NCI-H2171 treated with DMSO at 0.1 percent for 48 hours (cell line): ENCODE measurements at regions not wholly inside any gene's neighbourhood (a gene's known extent, or its start where the extent isn't known, plus 50 kb on each side); places are given as distances from the start of the nearest gene placed in this dataset.
"Not testable (repeated sequence)": the region's sequence is repeated elsewhere in the genome, so short reads cannot be mapped to it uniquely, and the experiment has no call there.

Source experiments
- DNase-seq: peaks from one replicate; lab custom pipeline; 2025; lab: John Stamatoyannopoulos, UW

DNA sequence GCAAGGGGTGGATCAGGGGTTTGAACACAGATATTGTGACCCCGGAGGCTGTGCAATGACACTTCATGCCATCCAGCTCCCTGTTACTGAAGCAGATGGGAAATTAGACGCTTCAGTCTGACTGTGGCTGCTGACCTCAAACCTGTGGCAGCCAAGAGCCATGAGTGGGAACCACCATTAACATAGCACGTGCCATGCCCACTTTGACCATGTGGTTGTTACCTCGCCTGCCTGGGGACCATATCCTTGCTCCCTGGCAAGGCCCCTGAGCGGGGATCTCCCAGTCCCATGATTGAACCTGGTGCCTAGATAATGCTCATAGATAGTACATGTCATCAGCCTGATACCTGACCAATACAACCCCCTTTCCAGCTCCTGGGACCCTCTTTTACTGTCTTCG lies 68.9 kb downstream of the CYP26B1 start:
- DNase-seq = no peak

DNA sequence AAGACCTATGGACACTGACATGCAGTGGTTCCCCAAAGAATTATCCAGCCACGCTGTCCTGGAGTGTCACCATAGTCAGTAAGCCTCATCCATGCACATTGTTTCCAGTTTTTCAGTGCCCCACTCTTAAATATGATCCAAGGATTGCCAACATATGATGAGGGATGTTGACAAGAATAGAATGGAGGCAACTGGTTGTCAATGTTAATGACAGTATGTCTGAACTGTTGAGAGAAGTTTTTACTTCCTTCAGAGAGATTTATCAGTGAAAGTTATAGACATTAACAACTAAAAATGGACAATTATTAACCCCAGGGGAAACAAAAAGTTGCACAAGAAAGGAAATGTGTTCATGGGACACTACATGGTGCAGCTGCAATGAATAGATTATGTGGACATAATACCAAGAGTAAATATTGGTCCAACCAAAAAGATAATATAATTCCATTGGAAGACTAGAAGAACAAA lies 69.9 kb downstream of the CYP26B1 start:
- DNase-seq = no peak

DNA sequence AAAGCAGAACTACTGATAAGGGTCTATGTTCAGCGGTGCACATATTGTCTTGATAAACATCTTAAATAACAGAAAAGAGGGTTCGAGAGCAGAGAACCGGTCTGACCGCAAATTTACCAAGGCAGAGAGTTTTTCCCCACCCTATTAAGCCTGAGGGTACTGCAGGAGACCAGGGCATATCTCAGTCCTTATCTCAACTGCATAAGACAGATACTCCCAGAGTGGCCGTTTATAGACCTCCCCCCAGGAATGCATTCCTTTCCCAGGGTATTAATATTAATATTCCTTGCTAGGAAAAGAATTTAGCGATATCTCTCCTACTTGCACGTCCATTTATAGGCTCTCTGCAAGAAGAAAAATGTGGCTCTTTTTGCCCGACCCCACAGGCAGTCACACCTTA lies 74.3 kb downstream of the CYP26B1 start:
- DNase-seq = not testable (repeated sequence)

DNA sequence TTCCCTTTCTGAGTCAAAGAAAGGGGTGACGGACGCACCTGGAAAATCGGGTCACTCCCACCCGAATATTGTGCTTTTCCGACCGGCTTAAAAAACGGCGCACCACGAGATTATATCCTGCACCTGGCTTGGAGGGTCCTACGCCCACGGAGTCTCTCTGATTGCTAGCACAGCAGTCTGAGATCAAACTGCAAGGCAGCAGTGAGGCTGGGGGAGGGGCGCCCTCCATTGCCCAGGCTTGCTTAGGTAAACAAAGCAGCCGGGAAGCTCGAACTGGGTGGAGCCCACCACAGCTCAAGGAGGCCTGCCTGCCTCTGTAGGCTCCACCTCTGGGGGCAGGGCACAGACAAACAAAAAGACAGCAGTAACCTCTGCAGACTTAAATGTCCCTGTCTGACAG lies 83.5 kb downstream of the CYP26B1 start:
- DNase-seq = not testable (repeated sequence)

DNA sequence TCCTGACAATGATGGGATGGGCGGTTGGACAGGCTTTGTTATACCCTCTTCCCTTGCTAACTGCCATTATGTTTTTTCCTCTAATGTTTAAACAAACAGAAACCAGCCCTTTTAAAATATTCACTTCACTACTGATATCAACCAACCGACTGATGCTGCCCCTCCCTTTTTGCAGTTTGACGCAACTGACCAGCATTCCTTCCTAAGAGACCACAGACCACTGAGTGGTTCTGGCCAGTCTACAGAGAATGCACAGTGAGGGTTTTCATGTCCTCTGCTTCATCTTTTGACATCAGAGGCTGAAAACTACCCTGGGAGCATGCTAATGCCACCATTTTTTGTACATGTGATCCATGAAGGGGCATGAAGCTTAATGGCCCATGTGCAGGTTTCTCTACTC lies 85.3 kb downstream of the CYP26B1 start:
- DNase-seq = no peak

DNA sequence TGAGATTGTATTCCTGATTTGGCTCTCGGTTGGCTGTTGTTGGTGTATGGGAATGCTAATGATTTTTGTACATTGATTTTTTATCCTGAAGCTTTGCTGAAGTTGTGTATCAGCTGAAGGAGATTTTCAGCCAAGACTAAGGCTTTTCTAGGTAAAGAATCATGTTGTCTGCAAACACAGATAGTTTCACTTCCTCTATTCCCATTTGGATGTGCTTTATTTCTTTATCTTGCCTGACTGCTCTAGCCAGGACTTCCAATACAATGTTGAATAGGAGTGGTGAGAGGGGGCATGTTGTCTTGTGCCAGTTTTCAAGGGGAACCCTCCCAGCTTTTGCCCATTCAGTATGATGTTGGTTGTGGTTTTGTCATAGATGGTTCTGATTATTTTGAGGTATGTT lies 90.4 kb downstream of the CYP26B1 start:
- DNase-seq = no peak

DNA sequence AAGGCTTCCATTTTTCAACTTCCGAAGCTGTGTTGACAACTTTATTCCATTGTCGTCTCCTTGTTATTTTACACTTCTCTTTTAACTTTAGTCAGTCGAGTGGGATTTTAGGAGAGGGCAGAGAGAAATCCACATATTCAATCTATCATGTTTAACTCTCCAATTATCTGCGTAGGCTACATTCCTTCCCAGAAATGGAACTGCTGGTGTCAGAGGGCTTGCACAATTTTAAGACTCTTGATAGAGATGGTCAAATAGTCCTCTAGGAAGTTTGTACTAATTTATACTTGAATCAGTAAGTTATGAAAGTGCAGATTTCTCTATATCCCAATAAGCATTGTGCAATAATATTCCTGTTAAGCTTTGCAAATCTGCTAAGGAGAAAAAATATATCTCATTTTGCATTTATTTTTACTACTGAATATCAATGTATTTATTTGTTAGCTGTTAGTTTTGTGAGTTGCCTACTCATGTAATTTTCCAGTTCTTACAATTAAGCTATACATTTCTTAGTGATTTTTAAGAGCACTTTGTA lies 95.6 kb downstream of the CYP26B1 start:
- DNase-seq = no peak

DNA sequence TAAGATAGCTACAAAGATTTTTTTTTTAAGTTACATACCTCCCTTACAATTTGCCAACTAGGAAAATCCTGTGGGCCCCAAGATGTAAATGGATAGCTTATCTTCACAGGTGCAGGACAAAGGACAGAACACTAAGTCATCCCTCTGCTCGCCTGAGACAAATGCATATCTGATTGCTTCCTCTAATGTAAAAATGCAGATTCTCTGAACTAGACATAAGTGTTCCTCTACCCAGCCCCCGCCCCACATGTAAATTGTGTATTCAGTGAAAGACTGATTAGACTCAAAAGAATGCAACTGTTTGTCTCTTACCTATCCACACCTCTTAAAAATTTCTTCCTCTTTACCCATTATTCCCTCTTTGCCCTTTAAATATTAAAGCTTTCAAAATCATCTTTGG lies 96.5 kb downstream of the CYP26B1 start:
- no peak for DNase-seq

DNA sequence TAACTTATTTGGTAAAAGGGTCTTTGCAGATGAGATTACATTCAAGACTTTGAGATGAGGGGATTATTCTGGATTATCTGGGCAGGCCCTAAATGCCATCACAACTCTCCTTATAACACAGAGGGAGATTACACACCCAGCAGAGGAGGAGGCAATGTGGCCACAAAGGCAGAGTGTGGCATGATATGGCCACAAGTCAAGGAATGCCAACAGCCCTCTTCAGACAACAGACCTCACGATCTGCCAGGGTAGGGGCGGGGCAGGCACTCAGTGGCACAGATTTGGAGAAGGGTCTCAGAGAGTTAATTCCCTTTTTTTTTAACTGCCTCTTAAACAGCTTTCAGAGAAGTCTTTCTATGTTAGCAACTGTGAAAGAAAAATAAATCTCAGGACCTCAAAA lies 96.9 kb downstream of the CYP26B1 start:
- DNase-seq = no peak

DNA sequence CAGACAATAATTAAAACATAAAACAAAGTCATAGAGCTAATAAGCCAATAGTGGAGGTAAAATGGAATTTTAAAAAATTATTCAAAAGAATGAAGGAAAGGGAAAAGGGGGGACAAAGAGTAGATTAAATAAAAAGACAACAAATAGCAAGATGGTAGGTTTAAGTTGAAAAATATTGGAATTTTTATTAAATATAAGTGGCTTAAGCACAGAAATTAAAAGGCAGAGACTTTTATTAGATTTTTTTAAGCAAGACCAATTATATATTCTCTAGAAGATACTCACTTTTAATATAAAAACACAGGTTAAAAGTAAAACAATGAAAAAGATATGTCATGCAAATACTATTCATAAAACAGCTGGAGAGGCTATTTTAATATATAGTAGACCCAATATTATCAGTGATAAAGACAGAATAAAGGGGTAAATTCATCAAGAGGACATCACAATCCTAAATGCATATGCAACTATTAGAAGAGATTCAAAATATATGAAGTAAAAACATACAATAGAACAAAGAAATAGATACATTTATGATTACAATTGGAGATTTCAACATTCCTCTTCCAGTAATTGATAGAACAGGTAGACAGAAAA lies 98.7 kb downstream of the CYP26B1 start:
- no peak for DNase-seq

DNA sequence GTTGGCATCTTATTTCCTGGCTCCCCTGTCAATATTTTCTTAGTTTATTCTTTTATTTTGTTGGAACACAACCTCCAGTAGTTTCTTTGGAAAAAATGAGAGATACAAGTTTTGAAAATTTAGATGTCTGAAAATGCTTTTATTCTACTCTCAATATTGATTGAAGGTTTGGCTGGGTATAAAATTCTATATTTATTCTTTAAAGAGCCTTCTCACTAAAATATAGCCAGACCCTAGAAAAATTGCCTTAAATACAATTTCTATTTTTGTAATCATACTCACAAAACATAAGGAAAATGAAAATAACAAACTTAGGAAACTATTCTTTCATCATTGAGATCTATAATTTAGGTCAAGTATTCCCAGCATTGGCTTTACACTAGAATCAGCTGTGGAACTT lies 103.7 kb downstream of the CYP26B1 start:
- no peak for DNase-seq

DNA sequence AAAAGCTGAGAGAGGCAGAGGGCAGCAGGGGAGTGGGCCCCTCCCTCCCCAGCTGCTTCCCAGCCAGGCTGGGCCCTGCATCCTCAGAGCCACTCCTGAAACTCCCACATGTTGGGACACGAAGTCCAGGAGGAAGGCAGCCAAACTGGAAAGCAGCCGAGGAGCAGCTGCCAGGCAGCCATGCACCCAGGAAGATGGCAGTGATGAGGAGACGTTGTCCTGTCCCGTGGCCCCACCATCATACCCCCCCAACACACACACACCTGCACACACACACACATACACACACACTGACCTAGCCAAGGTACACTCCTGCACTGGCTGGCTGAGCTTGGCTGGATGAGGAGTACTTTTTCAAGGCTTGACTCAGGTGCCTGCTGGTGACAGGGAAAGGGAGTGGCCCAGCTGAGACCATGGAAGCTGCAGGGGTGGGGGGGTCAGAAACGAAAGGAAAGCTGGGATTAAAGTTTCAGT lies 106.0 kb downstream of the CYP26B1 start:
- DNase-seq = peak; percentile 78

DNA sequence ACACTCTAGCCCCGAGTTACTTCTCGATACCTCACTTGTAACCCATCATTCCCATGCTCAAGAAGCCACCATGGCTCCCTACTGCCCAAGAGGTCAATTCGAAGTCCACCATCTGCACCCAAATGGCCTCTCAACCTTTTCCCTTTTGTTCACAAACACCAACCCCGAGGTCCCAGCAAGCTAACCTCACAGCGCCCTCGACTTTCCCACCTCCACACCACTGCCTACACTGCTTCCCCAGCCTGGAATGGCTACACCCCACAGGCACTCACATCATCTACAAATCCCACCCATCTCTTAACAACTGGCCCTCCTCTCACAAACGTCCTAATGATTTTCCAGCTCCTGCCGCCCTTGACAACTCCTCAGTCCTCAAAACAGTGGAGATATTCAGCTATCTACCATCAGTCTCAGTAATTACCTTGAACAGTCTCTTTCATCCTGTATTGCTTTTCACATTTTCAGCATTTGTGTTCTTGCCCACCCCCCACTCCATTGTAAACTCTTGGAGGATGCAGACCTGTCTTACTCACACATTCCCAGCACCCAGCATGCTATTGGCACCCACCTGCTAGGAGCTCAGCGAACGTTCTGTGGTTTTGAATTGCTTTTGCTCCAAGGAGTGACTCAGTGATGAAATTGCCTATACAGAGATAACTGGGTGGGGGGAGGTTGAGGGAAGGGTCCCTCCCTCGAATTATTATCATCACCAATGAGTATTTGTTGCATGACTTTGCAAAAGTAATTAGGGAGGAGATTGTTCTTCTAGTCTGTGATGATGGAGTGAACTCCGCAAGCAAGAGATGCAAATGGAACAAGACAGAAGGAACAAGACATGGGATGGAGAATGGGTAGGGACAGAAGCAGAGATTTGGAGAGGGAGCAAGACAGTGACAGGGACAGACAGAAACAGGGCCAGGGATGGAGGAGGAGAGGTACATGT lies 106.8 kb downstream of the CYP26B1 start:
- DNase-seq = no peak

DNA sequence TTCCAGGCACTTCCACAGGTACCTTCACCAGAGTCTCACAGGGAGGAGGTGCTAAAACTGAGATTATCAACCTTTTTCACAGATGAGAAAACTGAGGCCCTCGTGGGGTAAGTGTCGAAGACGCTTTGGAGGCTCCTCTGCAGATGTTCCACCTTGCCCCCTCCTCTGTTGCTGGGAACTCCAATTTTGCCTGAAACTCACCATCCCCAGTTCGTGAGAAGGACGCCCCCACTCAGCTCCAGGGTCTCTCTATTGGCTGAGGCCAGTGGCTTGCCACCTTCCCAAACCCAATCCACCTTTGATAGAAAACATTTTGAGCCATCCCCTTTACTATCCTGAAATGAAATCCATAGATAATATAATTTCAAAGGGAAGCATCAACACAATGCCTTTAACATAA lies 109.1 kb downstream of the CYP26B1 start:
- DNase-seq = no peak

DNA sequence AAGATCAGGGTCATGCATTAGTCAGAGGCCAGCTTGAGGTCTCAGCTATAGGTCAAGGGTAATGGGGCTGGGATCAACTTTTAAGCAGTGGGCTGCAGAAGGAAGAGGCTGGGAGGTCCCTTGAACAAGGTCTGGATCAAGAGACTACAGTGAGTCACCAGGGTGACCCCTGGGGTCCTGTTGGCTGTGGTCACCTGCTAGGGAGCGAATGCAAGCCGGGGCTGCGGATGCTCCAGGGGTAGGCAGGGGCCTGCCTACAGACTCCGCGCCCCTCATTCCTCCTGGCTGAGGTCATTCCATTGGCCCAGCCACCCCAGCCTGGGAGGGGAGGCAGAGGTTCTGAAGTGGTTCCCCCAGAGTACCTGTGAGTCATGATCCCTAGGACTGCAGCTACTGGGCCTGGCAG lies 110.4 kb downstream of the CYP26B1 start:
- DNase-seq = no peak

DNA sequence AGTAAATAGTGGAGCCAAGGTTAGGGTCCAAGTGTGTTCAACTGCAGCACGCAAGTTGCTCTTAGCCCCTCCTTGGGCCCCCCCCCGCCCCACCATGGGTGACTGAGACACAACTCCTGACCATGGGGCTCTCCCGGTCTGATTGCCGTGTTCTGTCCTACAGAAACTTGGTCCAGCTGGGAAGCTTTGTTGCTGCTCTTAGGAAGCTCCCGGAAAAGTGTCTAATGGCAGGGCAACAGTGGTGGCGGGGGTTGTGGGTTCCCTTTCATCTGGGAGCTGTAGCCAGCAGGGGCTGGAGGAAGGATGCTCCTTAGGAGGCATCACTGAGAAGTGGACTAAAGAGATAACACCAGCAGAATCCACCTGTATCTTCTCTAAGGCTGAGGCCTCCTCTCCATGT lies 111.1 kb downstream of the CYP26B1 start:
- no peak for DNase-seq

DNA sequence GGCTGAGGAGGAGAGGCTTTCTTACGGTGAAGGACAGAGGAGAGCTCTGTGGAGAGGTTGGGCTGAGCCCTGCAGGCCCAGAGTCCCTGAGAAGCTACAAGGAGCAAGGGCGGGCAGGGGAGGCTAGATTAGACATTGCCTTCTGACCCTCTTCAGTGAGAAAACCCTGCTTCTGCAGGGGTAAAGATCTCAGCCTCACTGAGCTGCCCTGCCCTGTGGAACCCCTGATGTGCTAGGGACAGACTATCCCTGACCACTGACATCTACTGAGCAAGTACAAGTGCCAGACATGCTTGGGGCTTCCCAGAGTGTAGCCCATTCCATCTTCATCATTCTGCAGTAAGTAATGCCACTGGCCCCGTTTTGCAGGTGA lies 111.5 kb downstream of the CYP26B1 start:
- no peak for DNase-seq

DNA sequence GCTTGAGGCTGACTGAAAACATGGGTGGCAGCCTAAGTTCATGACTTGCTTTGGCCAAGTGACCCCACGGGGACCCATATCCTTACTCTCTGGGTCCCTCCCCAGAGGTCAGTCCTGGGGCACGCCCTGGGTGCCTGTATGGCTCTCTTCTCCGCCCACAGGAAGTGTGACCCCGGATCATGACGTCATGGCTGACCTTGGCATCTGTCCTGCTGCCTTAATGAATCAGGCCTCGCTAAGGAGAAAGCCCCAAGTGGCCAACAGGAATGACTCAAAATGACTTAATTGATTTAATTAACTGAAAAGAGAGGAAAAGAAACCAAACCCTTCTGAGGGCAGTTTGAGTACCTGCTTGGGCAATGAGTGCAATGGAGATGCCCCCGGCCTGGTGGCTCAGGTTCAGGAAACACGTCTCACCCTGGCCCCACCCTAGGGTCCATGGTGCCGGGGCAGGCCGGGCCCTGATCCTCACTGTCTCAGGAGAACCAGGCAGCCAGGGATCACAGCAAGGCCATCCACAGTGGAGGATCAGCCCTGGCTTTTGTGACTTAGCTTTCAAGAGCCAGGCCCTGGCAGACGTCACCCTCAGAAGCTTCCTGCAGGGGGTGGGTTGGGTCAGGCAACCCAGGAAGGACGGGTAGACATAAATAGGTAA lies 112.0 kb downstream of the CYP26B1 start:
- no peak for DNase-seq

DNA sequence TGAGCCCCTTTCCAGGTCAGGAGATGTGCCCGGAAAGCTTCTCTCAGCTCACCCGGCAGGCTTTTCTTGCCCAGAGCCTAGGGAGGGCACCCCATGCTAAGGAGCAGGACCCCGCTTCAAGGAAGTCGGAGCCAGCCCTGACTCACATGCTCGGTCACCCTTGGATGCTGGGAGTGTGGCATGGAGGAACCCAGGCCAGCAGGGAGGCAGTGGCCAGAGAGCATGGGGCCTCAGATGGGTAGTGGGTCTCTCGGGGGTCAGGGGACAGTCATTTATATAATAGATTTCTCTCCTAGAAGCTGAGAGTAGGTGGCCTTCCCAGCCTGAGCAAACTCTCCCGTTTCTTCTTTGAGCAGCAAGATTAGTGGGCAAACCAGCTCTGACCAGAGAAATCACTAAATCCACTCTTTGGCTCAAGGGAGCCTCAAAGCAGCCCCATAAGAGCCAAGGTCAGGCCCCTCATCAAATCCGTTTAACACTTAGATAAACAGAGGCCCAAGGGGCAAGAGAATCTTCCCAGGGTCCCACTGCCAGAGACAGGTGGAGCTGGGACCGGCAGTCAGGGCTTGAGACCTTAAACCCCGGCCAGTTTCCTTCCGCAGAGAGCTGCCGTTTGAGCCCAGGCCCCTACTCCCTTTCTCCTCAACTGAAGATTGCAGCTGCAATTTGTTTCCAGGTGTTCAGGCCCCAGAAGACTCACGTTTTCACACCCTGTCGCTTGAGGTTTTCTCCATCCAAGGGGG lies 113.1 kb downstream of the CYP26B1 start:
- no peak for DNase-seq

DNA sequence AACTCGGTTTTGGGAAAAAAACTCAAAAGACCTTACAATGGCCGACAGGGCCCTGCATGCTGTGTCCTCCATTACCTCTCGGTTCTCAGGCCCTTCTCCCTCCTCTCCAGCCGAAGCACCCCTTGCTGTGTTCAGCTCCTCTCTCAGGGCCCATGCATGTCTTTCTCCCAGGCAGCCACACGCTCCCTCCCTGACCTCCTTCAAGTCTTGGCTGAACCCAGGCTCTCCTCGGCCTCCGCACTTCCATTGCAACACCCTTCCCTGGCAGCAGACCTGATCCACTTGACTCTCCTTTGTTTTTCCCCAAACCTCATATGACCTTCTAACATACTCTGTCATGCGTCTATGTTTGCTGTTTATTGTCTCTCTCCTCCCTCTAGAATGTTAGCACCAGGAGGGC lies 114.0 kb downstream of the CYP26B1 start:
- no peak for DNase-seq

DNA sequence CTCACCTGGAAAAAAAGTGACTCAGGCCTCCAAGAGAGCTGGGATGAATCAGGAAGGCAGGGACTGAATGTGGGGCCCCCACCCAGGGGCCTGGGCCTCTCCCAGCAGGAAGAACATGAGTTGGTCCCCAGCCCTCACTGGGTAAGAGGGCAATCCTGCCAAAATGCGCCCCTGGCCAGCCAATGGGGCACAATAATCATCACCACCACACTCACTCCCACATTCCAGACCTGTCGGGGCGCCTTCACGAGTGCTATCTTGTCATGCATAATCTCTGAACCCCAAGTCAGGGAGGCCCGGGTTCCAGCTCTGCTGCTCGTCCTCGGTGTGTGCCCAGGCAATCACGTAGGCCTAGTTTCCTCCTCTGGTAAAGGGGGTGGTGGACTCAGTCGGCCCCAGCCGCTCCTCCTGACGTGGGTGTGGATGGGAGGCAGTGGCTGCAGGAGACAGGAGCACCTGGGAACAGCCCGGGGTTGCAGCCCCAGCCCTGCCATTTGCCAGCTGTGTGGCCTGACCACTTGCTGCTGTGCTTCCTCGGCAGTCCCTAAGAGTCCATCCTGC lies 115.1 kb downstream of the CYP26B1 start:
- DNase-seq = no peak
